GM10266 (cell line): ENCODE measurements at regions not wholly inside any gene's neighbourhood (a gene's known extent, or its start where the extent isn't known, plus 50 kb on each side); places are given as distances from the start of the nearest gene placed in this dataset.

Experiments used
- DNase-seq: peaks from one replicate; pipeline ENCODE4 v3.0.0; 2012; ENCODE audit errors: extremely low spot score
- CTCF ChIP-seq: IDR thresholded peaks from 2 replicates; pipeline ENCODE4 v1.5.1; 2012; ENCODE audit warnings: mild to moderate bottlenecking, low read depth; ENCODE audit not compliant: control insufficient read depth, insufficient read depth; ENCODE audit errors: missing control alignments

DNA sequence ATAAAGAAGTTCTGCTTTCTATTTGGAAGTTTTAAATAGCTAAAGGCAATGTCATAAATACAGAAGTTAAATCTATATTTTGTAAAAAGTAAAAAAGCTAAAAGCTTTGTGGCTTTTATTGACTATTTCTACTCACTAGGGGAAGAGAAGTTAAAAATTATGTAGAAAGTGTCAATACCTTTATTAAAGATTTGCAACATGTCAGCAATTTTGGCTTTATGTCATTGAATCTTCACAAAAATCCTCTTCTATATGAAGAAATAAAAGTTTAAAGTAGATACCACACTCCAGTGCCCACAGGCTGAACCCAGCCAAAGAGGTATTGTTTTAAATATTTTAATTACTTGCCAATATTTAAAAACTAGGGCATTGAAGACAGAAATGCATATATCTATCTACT, 160.6 kb upstream of the HSF2 start:
- TF ChIP-seq CTCF: no peak
- no peak for DNase-seq

DNA sequence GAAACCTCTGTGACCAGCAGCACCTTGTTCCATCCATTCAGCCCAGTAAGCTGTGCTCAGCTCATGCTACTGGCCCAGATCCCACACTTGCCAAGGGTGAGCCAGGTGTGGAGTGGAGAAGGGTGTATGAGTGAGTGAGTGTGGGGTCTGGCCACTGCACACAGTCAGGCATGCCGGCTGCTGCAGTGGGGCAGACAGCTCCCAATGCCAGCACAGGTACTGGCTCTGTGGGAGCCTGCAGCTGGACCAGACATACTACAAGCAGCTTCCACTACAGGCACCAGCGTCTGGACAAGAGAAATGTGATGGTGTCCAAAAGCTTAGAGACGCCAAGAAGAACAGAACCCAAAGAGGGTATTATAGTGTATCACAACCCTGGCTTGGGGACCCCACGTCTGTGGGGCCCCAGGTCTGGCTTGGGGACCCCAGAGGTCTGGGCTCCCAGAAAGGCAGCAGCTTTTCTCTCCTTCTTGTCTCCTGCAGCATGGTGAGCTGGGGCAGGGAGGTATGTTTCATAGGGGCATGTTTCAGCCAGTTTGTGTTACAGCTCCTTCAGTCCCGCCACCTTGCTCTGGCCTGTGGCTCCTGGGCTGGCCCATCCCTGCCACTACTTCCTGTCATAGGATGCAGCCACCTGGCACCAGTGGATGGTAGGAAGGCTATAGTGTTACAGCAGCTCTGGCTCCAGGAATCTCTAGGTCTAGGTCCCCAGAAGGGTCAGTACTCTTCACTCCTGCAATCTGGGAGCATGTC, 152.4 kb upstream of the HSF2 start:
- no peak for DNase-seq
- TF ChIP-seq CTCF: no peak

DNA sequence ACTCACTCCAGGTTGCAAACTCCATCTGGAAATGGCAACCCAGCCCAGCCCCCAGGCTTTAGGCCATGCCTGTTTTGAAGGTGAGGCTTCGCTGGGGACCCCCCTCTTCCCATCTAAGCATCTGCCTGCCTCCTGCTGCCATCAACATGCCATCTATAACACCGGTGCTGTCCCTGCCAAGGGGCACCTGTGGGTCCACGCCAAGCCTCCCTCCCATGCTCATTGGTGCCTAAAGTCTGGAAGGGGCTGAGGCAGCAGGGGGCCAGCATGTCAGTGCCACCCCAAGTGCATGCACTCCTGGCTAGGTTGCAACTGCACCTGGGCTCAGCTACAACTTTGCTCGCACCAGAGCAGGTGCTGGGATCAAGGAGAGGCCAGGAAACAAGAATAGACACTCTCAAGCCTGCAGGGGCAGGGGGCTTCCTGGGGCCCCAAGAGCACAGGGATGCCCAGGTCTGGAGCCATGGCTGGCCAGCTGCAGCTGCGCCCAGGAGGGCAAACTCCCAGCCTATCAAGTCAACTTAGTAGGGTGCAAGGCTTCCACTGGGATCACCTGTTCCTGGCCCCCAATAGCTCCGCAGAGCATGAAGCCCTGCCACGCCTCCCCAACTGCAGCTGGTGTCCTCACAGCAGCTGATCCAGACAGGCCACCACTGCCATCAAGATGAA, 151.3 kb upstream of the HSF2 start:
- DNase-seq: no peak
- TF ChIP-seq CTCF: no peak

- no peak for TF ChIP-seq CTCF
Measured at GRCh38 chr6:122248844-122249243, 150.6 kb upstream of the HSF2 start.

DNA sequence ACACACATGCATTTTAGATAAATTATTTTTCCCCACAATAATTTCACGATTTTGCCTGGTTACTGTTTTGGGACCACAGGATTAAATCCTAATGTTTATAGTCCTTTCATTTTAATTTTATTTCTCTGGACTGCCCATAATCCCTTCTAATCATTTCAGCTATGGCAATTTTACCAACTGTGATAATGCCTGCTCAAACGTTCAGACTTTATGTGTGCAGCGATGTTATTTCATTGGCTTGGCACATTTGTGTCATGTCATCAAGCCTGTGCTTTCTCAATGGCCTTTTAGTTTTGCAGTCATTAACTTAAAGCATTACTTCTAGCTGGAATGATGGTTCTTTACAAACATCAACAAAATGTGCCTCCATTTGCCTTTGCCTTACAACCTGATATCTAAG, 140.6 kb upstream of the HSF2 start:
- TF ChIP-seq CTCF: no peak
- DNase-seq: no peak

More at GRCh38 chr6:122248844-122249243, 150.6 kb upstream of the HSF2 start:
- DNase-seq: no peak

DNA sequence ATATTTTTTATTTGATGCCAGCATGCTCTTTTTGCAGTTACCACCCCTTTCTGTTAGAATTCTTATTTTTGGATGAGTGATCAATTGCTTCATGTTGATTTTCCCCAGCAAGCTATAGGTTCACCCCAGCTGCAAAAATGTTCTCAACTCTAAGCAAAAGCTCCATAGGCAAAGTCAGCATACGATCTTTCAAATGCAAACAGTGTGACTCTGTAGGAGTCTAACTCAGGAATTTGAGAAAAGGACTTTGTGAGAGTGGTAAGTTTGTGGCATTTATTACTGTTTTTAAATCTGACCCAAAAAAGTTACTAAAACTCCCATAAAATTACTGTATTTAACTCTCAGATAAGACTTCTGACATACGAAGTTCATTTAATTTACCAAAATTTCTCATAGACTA, 134.9 kb upstream of the HSF2 start:
- DNase-seq: no peak
- TF ChIP-seq CTCF: no peak

DNA sequence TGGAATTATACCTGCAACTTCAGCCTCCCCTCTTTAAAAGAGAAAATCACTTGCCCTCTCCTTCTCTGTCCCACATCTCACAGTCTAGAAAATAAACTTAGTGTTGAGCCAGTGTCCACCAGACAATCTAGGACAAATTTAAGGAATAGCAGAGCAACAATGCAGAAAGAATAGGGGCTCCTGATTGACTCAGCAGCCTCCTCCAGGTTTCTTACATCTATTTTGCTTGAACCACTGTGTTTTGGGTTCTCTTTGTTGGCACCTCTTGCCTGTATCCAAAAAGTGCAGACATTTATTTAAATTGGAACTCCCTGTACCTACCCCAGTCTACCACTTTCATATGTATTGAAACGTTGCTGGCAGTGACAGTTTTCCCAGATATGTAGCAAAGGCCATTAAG, 133.7 kb upstream of the HSF2 start:
- no peak for DNase-seq
- TF ChIP-seq CTCF: no peak
